Esophagus mucosa (tissue), 1 donor: ENCODE measurements at regions not wholly inside any gene's neighbourhood (a gene's known extent, or its start where the extent isn't known, plus 50 kb on each side); places are given as distances from the start of the nearest gene placed in this dataset.
A peak's percentile ranks its signal among the peaks of the same experiment; 100 is the strongest.
"Not testable (repeated sequence)": the region's sequence is repeated elsewhere in the genome, so short reads cannot be mapped to it uniquely, and the experiment has no call there.

Experiments used
- ATAC-seq: fragments of 200-7000 bp; cut with Tn5 transposase; one replicate; pipeline ENCODE4 v1.9.1; 2020
- donor health status: DM: yes; HTN: yes; CAD: no.

GRCh38 chr21:8377093-8377841, 2144.1 kb upstream of the TPTE start:
- peak; percentile 97 for ATAC-seq

DNA sequence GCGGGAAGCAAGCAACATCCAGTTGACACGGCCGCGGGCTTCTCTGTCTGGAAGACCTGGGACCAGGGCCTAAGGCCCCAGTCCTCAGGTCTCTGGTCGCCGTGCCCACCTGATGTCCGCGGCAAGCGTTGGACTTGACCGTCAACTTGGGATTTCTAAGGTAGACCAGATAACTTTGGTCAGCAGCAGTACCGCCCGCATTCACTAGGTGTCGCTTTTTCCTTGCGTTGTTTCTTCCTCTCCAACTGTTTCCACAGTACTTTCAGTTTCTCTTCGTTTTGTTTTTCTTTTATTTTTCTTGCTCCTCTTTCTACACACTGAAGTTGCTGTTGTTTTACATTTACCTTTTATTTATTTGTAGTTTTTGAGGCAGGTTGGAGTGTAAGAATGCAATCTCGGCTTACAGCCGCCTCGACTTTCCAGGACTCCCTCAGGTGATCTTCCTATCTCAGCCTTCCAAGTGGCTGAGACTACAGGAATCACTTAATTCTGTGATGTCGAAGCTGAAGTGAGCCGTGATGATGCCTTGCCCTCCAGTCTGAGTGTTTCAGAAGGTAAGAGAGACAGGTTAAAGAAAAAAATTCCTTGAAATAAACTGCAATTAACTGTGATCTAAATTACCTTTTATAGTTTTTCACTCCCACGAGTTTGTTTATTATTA, 2140.8 kb upstream of the TPTE start:
- ATAC-seq = peak; percentile 53

DNA sequence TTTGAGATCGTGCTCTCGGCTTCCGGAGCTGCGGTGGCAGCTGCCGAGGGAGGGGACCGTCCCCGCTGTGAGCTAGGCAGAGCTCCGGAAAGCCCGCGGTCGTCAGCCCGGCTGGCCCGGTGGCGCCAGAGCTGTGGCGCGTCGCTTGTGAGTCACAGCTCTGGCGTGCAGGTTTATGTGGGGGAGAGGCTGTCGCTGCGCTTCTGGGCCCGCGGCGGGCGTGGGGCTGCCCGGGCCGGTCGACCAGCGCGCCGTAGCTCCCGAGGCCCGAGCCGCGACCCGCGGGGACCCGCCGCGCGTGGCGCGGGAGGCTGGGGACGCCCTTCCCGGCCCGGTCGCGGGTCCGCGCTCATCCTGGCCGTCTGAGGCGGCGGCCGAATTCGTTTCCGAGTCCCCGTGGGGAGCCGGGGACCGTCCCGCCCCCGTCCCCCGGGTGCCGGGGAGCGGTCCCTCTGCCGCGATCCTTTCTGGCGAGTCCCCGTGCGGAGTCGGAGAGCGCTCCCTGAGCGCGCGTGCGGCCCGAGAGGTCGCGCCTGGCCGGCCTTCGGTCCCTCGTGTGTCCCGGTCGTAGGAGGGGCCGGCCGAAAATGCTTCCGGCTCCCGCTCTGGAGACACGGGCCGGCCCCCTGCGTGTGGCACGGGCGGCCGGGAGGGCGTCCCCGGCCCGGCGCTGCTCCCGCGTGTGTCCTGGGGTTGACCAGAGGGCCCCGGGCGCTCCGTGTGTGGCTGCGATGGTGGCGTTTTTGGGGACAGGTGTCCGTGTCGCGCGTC, 2133.0 kb upstream of the TPTE start:
- peak; percentile 100 for ATAC-seq

DNA sequence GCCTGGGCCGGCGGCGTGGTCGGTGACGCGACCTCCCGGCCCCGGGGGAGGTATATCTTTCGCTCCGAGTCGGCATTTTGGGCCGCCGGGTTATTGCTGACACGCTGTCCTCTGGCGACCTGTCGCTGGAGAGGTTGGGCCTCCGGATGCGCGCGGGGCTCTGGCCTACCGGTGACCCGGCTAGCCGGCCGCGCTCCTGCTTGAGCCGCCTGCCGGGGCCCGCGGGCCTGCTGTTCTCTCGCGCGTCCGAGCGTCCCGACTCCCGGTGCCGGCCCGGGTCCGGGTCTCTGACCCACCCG, 2132.5 kb upstream of the TPTE start:
- not testable (repeated sequence) for ATAC-seq

DNA sequence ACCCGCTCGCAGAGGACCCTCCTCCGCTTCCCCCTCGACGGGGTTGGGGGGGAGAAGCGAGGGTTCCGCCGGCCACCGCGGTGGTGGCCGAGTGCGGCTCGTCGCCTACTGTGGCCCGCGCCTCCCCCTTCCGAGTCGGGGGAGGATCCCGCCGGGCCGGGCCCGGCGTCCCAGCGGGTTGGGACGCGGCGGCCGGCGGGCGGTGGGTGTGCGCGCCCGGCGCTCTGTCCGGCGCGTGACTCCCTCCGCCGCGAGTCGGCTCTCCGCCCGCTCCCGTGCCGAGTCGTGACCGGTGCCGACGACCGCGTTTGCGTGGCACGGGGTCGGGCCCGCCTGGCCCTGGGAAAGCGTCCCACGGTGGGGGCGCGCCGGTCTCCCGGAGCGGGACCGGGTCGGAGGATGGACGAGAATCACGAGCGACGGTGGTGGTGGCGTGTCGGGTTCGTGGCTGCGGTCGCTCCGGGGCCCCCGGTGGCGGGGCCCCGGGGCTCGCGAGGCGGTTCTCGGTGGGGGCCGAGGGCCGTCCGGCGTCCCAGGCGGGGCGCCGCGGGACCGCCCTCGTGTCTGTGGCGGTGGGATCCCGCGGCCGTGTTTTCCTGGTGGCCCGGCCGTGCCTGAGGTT, 2130.7 kb upstream of the TPTE start:
- not testable (repeated sequence) for ATAC-seq

DNA sequence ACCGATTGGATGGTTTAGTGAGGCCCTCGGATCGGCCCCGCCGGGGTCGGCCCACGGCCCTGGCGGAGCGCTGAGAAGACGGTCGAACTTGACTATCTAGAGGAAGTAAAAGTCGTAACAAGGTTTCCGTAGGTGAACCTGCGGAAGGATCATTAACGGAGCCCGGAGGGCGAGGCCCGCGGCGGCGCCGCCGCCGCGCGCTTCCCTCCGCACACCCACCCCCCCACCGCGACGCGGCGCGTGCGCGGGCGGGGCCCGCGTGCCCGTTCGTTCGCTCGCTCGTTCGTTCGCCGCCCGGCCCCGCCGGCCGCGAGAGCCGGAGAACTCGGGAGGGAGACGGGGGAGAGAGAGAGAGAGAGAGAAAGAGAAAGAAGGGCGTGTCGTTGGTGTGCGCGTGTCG, 2127.0 kb upstream of the TPTE start:
- ATAC-seq = not testable (repeated sequence)

DNA sequence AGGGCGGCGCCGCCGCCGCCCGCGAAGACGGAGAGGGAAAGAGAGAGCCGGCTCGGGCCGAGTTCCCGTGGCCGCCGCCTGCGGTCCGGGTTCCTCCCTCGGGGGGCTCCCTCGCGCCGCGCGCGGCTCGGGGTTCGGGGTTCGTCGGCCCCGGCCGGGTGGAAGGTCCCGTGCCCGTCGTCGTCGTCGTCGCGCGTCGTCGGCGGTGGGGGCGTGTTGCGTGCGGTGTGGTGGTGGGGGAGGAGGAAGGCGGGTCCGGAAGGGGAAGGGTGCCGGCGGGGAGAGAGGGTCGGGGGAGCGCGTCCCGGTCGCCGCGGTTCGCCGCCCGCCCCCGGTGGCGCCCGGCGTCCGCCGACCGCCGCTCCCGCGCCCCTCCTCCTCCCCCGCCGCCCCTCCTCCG, 2125.4 kb upstream of the TPTE start:
- not testable (repeated sequence) for ATAC-seq

DNA sequence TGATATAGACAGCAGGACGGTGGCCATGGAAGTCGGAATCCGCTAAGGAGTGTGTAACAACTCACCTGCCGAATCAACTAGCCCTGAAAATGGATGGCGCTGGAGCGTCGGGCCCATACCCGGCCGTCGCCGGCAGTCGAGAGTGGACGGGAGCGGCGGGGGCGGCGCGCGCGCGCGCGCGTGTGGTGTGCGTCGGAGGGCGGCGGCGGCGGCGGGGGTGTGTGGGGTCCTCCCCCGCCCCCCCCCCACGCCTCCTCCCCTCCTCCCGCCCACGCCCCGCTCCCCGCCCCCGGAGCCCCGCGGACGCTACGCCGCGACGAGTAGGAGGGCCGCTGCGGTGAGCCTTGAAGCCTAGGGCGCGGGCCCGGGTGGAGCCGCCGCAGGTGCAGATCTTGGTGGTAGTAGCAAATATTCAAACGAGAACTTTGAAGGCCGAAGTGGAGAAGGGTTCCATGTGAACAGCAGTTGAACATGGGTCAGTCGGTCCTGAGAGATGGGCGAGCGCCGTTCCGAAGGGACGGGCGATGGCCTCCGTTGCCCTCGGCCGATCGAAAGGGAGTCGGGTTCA, 2122.4 kb upstream of the TPTE start:
- ATAC-seq = peak; percentile 79

- ATAC-seq = not testable (repeated sequence)
Observed at GRCh38 chr21:8399866-8400265, 2121.5 kb upstream of the TPTE start.

DNA sequence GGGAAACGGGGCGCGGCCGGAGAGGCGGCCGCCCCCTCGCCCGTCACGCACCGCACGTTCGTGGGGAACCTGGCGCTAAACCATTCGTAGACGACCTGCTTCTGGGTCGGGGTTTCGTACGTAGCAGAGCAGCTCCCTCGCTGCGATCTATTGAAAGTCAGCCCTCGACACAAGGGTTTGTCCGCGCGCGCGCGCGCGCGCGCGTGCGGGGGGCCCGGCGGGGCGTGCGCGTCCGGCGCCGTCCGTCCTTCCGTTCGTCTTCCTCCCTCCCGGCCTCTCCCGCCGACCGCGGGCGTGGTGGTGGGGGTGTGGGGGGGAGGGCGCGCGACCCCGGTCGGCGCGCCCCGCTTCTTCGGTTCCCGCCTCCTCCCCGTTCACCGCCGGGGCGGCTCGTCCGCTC, 2119.6 kb upstream of the TPTE start:
- not testable (repeated sequence) for ATAC-seq

- ATAC-seq = peak; percentile 48
Observed at GRCh38 chr21:8406331-8406730, 2115.1 kb upstream of the TPTE start.

DNA sequence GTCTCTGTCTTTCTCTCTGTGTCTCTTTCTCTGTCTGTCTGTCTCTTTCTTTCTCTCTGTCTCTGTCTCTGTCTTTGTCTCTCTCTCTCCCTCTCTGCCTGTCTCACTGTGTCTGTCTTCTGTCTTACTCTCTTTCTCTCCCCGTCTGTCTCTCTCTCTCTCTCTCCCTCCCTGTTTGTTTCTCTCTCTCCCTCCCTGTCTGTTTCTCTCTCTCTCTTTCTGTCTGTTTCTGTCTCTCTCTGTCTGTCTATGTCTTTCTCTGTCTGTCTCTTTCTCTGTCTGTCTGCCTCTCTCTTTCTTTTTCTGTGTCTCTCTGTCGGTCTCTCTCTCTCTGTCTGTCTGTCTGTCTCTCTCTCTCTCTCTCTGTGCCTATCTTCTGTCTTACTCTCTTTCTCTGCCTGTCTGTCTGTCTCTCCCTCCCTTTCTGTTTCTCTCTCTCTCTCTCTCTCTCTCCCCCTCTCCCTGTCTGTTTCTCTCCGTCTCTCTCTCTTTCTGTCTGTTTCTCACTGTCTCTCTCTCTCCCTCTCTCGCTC, 2110.2 kb upstream of the TPTE start:
- ATAC-seq = peak; percentile 35

GRCh38 chr21:8419925-8420560, 2101.3 kb upstream of the TPTE start:
- ATAC-seq = peak; percentile 98

- ATAC-seq = peak; percentile 80
Observed at GRCh38 chr21:8427790-8428667, 2093.4 kb upstream of the TPTE start.

- ATAC-seq = peak; percentile 88
Observed at GRCh38 chr21:8428668-8429456, 2092.5 kb upstream of the TPTE start.

GRCh38 chr21:8434710-8435109, 2086.7 kb upstream of the TPTE start:
- ATAC-seq = not testable (repeated sequence)

- ATAC-seq = not testable (repeated sequence)
Observed at GRCh38 chr21:8443093-8443492, 2078.3 kb upstream of the TPTE start.

DNA sequence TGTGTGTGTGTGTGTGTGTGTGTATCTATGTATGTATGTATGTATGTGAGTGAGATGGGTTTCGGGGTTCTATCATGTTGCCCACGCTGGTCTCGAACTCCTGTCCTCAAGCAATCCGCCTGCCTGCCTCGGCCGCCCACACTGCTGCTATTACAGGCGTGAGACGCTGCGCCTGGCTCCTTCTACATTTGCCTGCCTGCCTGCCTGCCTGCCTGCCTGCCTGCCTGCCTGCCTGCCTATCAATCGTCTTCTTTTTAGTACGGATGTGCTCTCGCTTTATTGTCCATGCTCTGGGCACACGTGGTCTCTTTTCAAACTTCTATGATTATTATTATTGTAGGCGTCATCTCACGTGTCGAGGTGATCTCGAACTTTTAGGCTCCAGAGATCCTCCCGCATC, 2071.6 kb upstream of the TPTE start:
- ATAC-seq = peak; percentile 48

DNA sequence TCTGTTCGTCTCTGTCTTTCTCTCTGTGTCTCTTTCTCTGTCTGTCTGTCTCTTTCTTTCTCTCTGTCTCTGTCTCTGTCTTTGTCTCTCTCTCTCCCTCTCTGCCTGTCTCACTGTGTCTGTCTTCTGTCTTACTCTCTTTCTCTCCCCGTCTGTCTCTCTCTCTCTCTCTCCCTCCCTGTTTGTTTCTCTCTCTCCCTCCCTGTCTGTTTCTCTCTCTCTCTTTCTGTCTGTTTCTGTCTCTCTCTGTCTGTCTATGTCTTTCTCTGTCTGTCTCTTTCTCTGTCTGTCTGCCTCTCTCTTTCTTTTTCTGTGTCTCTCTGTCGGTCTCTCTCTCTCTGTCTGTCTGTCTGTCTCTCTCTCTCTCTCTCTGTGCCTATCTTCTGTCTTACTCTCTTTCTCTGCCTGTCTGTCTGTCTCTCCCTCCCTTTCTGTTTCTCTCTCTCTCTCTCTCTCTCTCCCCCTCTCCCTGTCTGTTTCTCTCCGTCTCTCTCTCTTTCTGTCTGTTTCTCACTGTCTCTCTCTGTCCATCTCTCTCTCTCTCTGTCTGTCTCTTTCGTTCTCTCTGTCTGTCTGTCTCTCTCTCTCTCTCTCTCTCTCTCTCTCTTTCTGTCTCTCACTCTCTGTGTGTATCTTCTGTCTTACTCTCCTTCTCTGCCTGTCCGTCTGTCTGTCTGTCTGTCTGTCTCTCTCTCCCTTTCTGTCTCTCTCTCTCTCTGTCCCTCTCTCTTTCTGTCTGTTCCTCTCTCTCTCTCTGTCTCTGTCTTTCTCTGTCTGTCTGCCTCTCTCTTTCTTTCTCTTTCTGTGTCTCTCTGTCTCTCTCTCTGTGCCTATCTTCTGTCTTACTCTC, 2065.9 kb upstream of the TPTE start:
- peak; percentile 87 for ATAC-seq
